Fibroblast of lung (primary cell): ENCODE measurements at regions not wholly inside any gene's neighbourhood (a gene's known extent, or its start where the extent isn't known, plus 50 kb on each side); places are given as distances from the start of the nearest gene placed in this dataset.
"Not testable (repeated sequence)": the region's sequence is repeated elsewhere in the genome, so short reads cannot be mapped to it uniquely, and the experiment has no call there.

ENCODE experiments used
- DNase-seq, 2 donors: peaks; one replicate each; pipeline versions ENCODE4 v3.0.0 to v3.0.0-alpha.2; 2010; ENCODE audit warnings: low read depth in 2 of 2
- H2AFZ ChIP-seq: 2 replicates; pipeline ENCODE4 v1.5.1; 2012; ENCODE audit warnings: low read length, control low read depth, inconsistent platforms
- H3K27ac ChIP-seq: 2 replicates; pipeline ENCODE4 v1.5.1; 2011; ENCODE audit warnings: low read length, control low read depth; ENCODE audit not compliant: insufficient read depth
- H3K27me3 ChIP-seq: 2 replicates; pipeline ENCODE4 v1.5.1; 2011; ENCODE audit warnings: mild to moderate bottlenecking, low read length; ENCODE audit not compliant: control insufficient read depth, insufficient read depth
- H3K36me3 ChIP-seq: 2 replicates; pipeline ENCODE4 v1.5.1; 2011; ENCODE audit warnings: low read length; ENCODE audit not compliant: control insufficient read depth, insufficient read depth
- H3K4me1 ChIP-seq: 2 replicates; pipeline ENCODE4 v1.5.1; 2011; ENCODE audit warnings: low read length; ENCODE audit not compliant: control insufficient read depth, insufficient read depth; ENCODE audit errors: extremely low read depth
- H3K4me2 ChIP-seq: 2 replicates; pipeline ENCODE4 v1.5.1; 2011; ENCODE audit warnings: low read length, control low read depth; ENCODE audit not compliant: insufficient read depth; ENCODE audit errors: extremely low read depth
- H3K4me3 ChIP-seq, 4 experiments: fragments of 200-600 bp in 1 of 4; sonication (generic) in 1 of 4; replicated peaks in 1 of 4; 2 replicates each; pipeline ENCODE4 v1.5.1; 2011 to 2016; ENCODE audit warnings: low read length in 4 of 4, low read depth in 3 of 4, mild to moderate bottlenecking in 3 of 4, control low read depth in 2 of 4, inconsistent platforms in 1 of 4, mixed read lengths in 1 of 4; ENCODE audit not compliant: insufficient read depth in 1 of 4; ENCODE audit errors: control extremely low read depth in 1 of 4
- H3K79me2 ChIP-seq: 2 replicates; pipeline ENCODE4 v1.5.1; 2012; ENCODE audit warnings: mild to moderate bottlenecking, low read length, inconsistent platforms; ENCODE audit not compliant: control insufficient read depth, insufficient read depth
- H3K9ac ChIP-seq: 2 replicates; pipeline ENCODE4 v1.5.1; 2011; ENCODE audit warnings: mild to moderate bottlenecking, low read length, control low read depth; ENCODE audit not compliant: insufficient read depth
- H3K9me3 ChIP-seq: 2 replicates; pipeline ENCODE4 v1.5.1; 2012; ENCODE audit warnings: low read depth, low read length; ENCODE audit not compliant: control insufficient read depth, insufficient read depth
- H4K20me1 ChIP-seq: 2 replicates; pipeline ENCODE4 v1.5.1; 2011; ENCODE audit warnings: low read length; ENCODE audit not compliant: control insufficient read depth, insufficient read depth; ENCODE audit errors: extremely low read depth
- EZH2 ChIP-seq: IDR thresholded peaks from 2 replicates; pipeline ENCODE4 v1.5.1; 2012; ENCODE audit warnings: low read length, control low read depth, mild to moderate bottlenecking; ENCODE audit errors: missing control alignments
- TF ChIP-seq, protein P1 (sequence below), 2 donors: IDR thresholded peaks in 1 of 2; conservative IDR thresholded peaks in 1 of 2; 1 replicate in 1 of 2; 2 replicates in 1 of 2; pipeline ENCODE4 v1.5.1; 2011 to 2012; ENCODE audit warnings: low read length in 2 of 2, control low read depth in 1 of 2, inconsistent platforms in 1 of 2, low read depth in 1 of 2, mild to moderate bottlenecking in 1 of 2

DNA sequence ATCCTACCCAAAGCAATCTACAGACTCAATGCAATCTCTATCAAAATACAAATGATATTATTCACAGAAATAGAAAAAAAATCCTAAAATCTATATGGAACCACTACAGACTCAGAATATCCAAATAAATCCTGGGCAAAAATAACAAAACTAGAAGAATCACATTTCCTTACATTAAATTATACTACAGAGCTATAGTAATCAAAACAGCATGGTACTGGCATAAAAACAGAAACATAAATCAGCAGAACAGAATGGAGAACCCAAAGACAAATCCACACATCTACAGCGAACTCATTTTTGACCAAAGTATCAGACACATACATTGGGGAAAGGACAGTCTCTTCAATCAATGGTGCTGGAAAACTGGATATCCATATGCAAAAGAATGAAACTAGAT is 304.1 kb upstream of the FGF13 start:
- TF ChIP-seq EZH2: no peak
- TF ChIP-seq, protein P1, sequence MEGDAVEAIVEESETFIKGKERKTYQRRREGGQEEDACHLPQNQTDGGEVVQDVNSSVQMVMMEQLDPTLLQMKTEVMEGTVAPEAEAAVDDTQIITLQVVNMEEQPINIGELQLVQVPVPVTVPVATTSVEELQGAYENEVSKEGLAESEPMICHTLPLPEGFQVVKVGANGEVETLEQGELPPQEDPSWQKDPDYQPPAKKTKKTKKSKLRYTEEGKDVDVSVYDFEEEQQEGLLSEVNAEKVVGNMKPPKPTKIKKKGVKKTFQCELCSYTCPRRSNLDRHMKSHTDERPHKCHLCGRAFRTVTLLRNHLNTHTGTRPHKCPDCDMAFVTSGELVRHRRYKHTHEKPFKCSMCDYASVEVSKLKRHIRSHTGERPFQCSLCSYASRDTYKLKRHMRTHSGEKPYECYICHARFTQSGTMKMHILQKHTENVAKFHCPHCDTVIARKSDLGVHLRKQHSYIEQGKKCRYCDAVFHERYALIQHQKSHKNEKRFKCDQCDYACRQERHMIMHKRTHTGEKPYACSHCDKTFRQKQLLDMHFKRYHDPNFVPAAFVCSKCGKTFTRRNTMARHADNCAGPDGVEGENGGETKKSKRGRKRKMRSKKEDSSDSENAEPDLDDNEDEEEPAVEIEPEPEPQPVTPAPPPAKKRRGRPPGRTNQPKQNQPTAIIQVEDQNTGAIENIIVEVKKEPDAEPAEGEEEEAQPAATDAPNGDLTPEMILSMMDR (conservative IDR thresholded peaks at IDR 0.05 in 1 of 2, IDR thresholded peaks at IDR 0.05 in 1 of 2; ENCODE audit: low read depth in 1 of 2, low read length in 2 of 2): no peak
- no peak overlapping the region for H2AFZ ChIP-seq
- no peak for DNase-seq
- H3K9me3 ChIP-seq: no peaks in the 10 kb centered on the region
- H3K4me1 ChIP-seq: no peaks in the 10 kb centered on the region
- H3K36me3 ChIP-seq: no peaks in the 10 kb centered on the region
- H3K27ac ChIP-seq: no peak overlapping the region
- H3K27me3 ChIP-seq: no peaks in the 10 kb centered on the region
- no peaks in the 10 kb centered on the region for H4K20me1 ChIP-seq
- H3K79me2 ChIP-seq: no peaks in the 10 kb centered on the region
- H3K4me3 ChIP-seq: no peak overlapping the region
- no peak overlapping the region for H3K4me2 ChIP-seq
- no peak overlapping the region for H3K9ac ChIP-seq

DNA sequence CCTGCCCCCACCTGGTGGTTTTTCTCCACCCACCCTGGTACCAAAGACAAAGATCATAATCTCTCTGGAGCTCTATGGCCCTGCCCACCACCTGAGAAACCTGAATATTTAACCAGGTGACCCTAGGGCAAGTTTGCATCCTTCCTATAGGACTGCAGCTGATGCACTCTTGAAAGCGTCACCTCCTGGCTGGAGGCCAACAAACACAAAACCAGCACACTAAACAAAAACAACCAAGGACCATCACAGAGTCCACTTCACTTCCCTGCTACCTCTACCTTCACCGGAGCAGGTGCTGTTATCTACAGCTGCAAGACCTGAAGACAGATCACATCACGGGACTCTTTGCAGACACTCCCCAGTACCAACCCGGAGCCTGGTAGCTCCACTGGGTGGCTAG is 296.7 kb upstream of the FGF13 start:
- H3K4me2 ChIP-seq: no peak overlapping the region
- DNase-seq: no peak
- no peak for TF ChIP-seq EZH2
- TF ChIP-seq, protein P1 (conservative IDR thresholded peaks at IDR 0.05 in 1 of 2, IDR thresholded peaks at IDR 0.05 in 1 of 2; ENCODE audit: low read depth in 1 of 2, low read length in 2 of 2): no peak
- no peaks in the 10 kb centered on the region for H3K27me3 ChIP-seq
- no peak overlapping the region for H3K9ac ChIP-seq
- H3K36me3 ChIP-seq: no peaks in the 10 kb centered on the region
- H3K4me1 ChIP-seq: no peaks in the 10 kb centered on the region
- H3K79me2 ChIP-seq: no peaks in the 10 kb centered on the region
- no peak overlapping the region for H3K4me3 ChIP-seq
- no peak overlapping the region for H2AFZ ChIP-seq
- no peak overlapping the region for H3K27ac ChIP-seq
- H3K9me3 ChIP-seq: no peaks in the 10 kb centered on the region
- H4K20me1 ChIP-seq: no peaks in the 10 kb centered on the region

DNA sequence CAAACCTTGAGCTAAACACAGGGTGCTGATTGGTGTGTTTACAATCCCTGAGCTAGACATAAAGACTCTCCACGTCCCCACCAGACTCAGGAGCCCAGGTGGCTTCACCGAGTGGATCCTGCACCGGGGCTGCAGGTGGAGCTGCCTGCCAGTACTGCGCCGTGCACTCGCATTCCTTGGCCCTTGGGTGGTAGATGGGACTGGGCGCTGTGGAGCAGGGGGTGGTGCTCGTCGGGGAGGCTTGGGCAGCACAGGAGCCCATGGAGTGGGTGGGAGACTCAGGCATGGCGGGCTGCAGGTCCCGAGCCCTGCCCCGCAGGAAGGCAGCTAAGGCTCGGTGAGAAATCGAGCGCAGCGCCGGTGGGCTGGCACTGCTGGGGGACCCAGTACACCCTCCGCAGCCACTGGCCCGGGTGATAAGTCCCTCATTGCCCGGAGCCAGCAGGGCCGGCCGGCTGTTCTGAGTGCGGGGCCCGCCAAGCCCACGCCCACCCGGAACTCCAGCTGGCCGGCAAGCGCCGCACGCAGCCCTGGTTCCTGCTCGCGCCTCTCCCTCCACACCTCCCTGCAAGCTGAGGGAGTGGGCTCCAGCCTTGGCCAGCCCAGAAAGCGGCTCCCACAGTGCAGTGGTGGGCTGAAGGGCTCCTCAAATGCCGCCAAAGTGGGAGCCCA is 292.5 kb upstream of the FGF13 start:
- H3K36me3 ChIP-seq, H2AFZ ChIP-seq, H3K79me2 ChIP-seq, H3K27me3 ChIP-seq, H3K27ac ChIP-seq, H3K4me3 ChIP-seq, DNase-seq, H3K9ac ChIP-seq, H3K9me3 ChIP-seq, H4K20me1 ChIP-seq, H3K4me1 ChIP-seq, H3K4me2 ChIP-seq: not testable (repeated sequence)
